ENCODE measurements at regions not wholly inside any gene's neighbourhood (a gene's known extent, or its start where the extent isn't known, plus 50 kb on each side); places are given as distances from the start of the nearest gene placed in this dataset.

DNA sequence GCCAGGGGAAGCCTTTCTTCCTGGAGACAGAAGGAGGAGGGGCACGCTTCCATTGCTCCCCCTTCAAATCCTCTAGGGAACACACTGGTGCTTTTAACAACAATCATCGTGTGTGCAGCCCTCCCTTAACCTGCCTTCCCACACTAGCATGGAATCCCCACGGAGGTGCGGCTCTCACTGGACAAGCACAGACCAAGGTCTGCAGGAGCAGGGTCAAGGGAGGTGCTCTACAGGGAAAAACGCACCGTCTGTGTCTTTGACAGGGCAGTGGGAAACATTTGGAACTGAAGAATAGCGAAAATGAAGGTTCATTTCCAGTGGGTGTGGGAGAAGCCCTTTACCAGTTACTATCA, 527.1 kb downstream of the QKI start:
- TF ChIP-seq CTCF (CRISPR knock-in tag; IDR thresholded peaks at IDR 0.05) (no peak), ZSCAN30 (CRISPR knock-in tag; IDR thresholded peaks at IDR 0.05) (no peak), TAF1 (CRISPR knock-in tag; IDR thresholded peaks at IDR 0.05) (no peak), HDAC1 (CRISPR knock-in tag; IDR thresholded peaks at IDR 0.05) (no peak), HNF4A (CRISPR knock-in tag; IDR thresholded peaks at IDR 0.05) (no peak), SRSF4 (IDR thresholded peaks at IDR 0.05; ENCODE audit: low read depth, low read length, poor library complexity, severe bottlenecking) (no peak), CBX5 (CRISPR knock-in tag; IDR thresholded peaks at IDR 0.05; ENCODE audit: borderline replicate concordance) (no peak), MNT (IDR thresholded peaks at IDR 0.05) (no peak), POLR2AphosphoS5 (IDR thresholded peaks at IDR 0.05; ENCODE audit: low read depth, low read length) (no peak), ZNF24 (IDR thresholded peaks at IDR 0.05) (no peak), SMC3 (IDR thresholded peaks at IDR 0.05; ENCODE audit: low read length) (no peak), TRAFD1 (CRISPR knock-in tag; IDR thresholded peaks at IDR 0.05; ENCODE audit: borderline replicate concordance) (no peak)
- TF ChIP-seq, protein P1, sequence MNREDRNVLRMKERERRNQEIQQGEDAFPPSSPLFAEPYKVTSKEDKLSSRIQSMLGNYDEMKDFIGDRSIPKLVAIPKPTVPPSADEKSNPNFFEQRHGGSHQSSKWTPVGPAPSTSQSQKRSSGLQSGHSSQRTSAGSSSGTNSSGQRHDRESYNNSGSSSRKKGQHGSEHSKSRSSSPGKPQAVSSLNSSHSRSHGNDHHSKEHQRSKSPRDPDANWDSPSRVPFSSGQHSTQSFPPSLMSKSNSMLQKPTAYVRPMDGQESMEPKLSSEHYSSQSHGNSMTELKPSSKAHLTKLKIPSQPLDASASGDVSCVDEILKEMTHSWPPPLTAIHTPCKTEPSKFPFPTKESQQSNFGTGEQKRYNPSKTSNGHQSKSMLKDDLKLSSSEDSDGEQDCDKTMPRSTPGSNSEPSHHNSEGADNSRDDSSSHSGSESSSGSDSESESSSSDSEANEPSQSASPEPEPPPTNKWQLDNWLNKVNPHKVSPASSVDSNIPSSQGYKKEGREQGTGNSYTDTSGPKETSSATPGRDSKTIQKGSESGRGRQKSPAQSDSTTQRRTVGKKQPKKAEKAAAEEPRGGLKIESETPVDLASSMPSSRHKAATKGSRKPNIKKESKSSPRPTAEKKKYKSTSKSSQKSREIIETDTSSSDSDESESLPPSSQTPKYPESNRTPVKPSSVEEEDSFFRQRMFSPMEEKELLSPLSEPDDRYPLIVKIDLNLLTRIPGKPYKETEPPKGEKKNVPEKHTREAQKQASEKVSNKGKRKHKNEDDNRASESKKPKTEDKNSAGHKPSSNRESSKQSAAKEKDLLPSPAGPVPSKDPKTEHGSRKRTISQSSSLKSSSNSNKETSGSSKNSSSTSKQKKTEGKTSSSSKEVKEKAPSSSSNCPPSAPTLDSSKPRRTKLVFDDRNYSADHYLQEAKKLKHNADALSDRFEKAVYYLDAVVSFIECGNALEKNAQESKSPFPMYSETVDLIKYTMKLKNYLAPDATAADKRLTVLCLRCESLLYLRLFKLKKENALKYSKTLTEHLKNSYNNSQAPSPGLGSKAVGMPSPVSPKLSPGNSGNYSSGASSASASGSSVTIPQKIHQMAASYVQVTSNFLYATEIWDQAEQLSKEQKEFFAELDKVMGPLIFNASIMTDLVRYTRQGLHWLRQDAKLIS (CRISPR knock-in tag; IDR thresholded peaks at IDR 0.05), result no peak

Data from HepG2 (cell line).